GM19397 (cell line): ENCODE measurements at regions not wholly inside any gene's neighbourhood (a gene's known extent, or its start where the extent isn't known, plus 50 kb on each side); places are given as distances from the start of the nearest gene placed in this dataset.
"Not testable (repeated sequence)": the region's sequence is repeated elsewhere in the genome, so short reads cannot be mapped to it uniquely, and the experiment has no call there.

Experiments used
- ATAC-seq: cut with Tn5 transposase; IDR thresholded peaks from one replicate; pipeline ENCODE4 v1.9.1; 2021; ENCODE audit warnings: mild to moderate bottlenecking, moderate library complexity; ENCODE audit not compliant: unreplicated experiment

- no peak for ATAC-seq
Measured at GRCh38 chr4:134636338-134637051, 434.9 kb upstream of the PABPC4L start.

GRCh38 chr4:134634301-134634700, 432.7 kb upstream of the PABPC4L start:
- ATAC-seq, result no peak

GRCh38 chr4:134632056-134632455, 430.5 kb upstream of the PABPC4L start:
- ATAC-seq, result no peak

GRCh38 chr4:134628066-134628465, 426.5 kb upstream of the PABPC4L start:
- no peak for ATAC-seq

- no peak for ATAC-seq
Measured at GRCh38 chr4:134627366-134627765, 425.8 kb upstream of the PABPC4L start.

GRCh38 chr4:134624365-134624764, 422.8 kb upstream of the PABPC4L start:
- no peak for ATAC-seq

- not testable (repeated sequence) for ATAC-seq
Measured at GRCh38 chr4:134622626-134623575, 421.3 kb upstream of the PABPC4L start.

- ATAC-seq, result no peak
Measured at GRCh38 chr4:134622199-134622598, 420.6 kb upstream of the PABPC4L start.

- not testable (repeated sequence) for ATAC-seq
Measured at GRCh38 chr4:134621715-134622114, 420.1 kb upstream of the PABPC4L start.

- ATAC-seq, result no peak
Measured at GRCh38 chr4:134610956-134611355, 409.4 kb upstream of the PABPC4L start.

GRCh38 chr4:134610172-134610571, 408.6 kb upstream of the PABPC4L start:
- ATAC-seq, result no peak

GRCh38 chr4:134601706-134602105, 400.1 kb upstream of the PABPC4L start:
- no peak for ATAC-seq

GRCh38 chr4:134591326-134591725, 389.7 kb upstream of the PABPC4L start:
- ATAC-seq, result no peak

- ATAC-seq, result no peak
Measured at GRCh38 chr4:134585972-134586371, 384.4 kb upstream of the PABPC4L start.

GRCh38 chr4:134567461-134567860, 365.9 kb upstream of the PABPC4L start:
- ATAC-seq, result no peak

- ATAC-seq, result no peak
Measured at GRCh38 chr4:134560728-134561127, 359.1 kb upstream of the PABPC4L start.

GRCh38 chr4:134552063-134552462, 350.5 kb upstream of the PABPC4L start:
- no peak for ATAC-seq

GRCh38 chr4:134551348-134551747, 349.8 kb upstream of the PABPC4L start:
- no peak for ATAC-seq

GRCh38 chr4:134548052-134548628, 346.6 kb upstream of the PABPC4L start:
- ATAC-seq, result no peak

GRCh38 chr4:134546279-134546678, 344.7 kb upstream of the PABPC4L start:
- no peak for ATAC-seq

GRCh38 chr4:134544303-134544770, 342.7 kb upstream of the PABPC4L start:
- ATAC-seq, result no peak
